ENCODE measurements at regions not wholly inside any gene's neighbourhood (a gene's known extent, or its start where the extent isn't known, plus 50 kb on each side); places are given as distances from the start of the nearest gene placed in this dataset.

GRCh38 chr14:34224221-34224620, 237.8 kb downstream of the SPTSSA start:
- H3K4me1 ChIP-seq = no peaks in the 10 kb centered on the region
- H3K27me3 ChIP-seq = no peaks in the 10 kb centered on the region
- H3K36me3 ChIP-seq = no peaks in the 10 kb centered on the region
- no peak overlapping the region for H3K4me3 ChIP-seq
- TF ChIP-seq POLR2A (IDR thresholded peaks at IDR 0.05) = no peak
- TF ChIP-seq, protein P1, sequence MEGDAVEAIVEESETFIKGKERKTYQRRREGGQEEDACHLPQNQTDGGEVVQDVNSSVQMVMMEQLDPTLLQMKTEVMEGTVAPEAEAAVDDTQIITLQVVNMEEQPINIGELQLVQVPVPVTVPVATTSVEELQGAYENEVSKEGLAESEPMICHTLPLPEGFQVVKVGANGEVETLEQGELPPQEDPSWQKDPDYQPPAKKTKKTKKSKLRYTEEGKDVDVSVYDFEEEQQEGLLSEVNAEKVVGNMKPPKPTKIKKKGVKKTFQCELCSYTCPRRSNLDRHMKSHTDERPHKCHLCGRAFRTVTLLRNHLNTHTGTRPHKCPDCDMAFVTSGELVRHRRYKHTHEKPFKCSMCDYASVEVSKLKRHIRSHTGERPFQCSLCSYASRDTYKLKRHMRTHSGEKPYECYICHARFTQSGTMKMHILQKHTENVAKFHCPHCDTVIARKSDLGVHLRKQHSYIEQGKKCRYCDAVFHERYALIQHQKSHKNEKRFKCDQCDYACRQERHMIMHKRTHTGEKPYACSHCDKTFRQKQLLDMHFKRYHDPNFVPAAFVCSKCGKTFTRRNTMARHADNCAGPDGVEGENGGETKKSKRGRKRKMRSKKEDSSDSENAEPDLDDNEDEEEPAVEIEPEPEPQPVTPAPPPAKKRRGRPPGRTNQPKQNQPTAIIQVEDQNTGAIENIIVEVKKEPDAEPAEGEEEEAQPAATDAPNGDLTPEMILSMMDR (IDR thresholded peaks at IDR 0.05) = no peak
- no peak overlapping the region for H3K27ac ChIP-seq
- no peaks in the 10 kb centered on the region for H3K9me3 ChIP-seq
- DNase-seq = no peak

GRCh38 chr14:34223373-34224148, 238.5 kb downstream of the SPTSSA start:
- no peaks in the 10 kb centered on the region for H3K36me3 ChIP-seq
- H3K27me3 ChIP-seq = no peaks in the 10 kb centered on the region
- no peaks in the 10 kb centered on the region for H3K4me1 ChIP-seq
- DNase-seq = no peak
- TF ChIP-seq, protein P1 (IDR thresholded peaks at IDR 0.05) = no peak
- no peak for TF ChIP-seq POLR2A (IDR thresholded peaks at IDR 0.05)
- no peaks in the 10 kb centered on the region for H3K9me3 ChIP-seq
- H3K27ac ChIP-seq = no peak overlapping the region
- H3K4me3 ChIP-seq = no peak overlapping the region

DNA sequence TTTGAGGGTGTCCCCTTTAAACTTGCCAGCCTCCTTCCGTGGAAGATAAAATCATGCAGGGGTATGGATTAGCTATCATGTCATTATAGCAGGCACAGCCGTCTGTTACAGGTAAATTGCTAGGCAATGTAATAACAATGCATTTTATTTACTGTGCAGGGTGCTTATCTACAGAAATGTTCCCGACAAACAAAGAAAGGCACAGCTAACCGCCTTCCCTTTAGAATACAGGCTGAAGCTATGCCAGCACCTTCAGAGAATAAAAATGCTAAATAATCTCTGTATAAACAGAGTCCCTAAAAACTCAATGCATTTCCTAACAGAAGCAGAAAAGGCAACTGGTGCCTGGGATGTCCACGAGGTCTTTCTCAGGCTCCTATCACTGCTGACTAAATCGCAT, 239.2 kb downstream of the SPTSSA start:
- Histone ChIP-seq H3K4me3 (no peak overlapping the region), H3K27ac (no peak overlapping the region)
- no peak for DNase-seq

DNA sequence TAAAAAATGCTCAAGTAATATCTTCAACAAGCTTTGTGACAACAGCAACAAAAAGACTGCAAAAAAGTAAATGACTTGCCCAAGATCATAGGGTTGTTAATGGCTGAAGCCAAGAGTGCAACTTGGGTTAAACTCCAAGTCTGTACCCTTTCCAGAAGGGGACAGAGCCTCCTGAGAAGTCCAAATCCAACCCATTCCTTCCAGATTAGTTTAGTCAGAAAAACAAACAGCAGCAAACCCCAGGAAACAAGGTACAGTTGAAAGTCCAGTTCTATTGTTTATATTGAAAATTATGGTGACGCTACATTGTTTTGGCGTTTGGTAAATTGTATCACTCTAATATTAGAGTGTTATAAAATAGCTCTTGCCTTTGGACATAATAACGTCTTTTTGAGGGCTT, 239.9 kb downstream of the SPTSSA start:
- H3K27ac ChIP-seq = no peak overlapping the region
- H3K27me3 ChIP-seq = no peaks in the 10 kb centered on the region
- no peaks in the 10 kb centered on the region for H3K36me3 ChIP-seq
- H3K4me3 ChIP-seq = no peak overlapping the region
- H3K4me1 ChIP-seq = no peaks in the 10 kb centered on the region
- DNase-seq = no peak
- no peaks in the 10 kb centered on the region for H3K9me3 ChIP-seq
- TF ChIP-seq, protein P1 (IDR thresholded peaks at IDR 0.05) = no peak
- TF ChIP-seq POLR2A (IDR thresholded peaks at IDR 0.05) = no peak

More for the DNA sequence above, 239.2 kb downstream of the SPTSSA start:
- no peaks in the 10 kb centered on the region for H3K4me1 ChIP-seq
- no peaks in the 10 kb centered on the region for H3K27me3 ChIP-seq
- TF ChIP-seq, protein P1 (IDR thresholded peaks at IDR 0.05) = no peak
- no peak for TF ChIP-seq POLR2A (IDR thresholded peaks at IDR 0.05)
- H3K36me3 ChIP-seq = no peaks in the 10 kb centered on the region
- H3K9me3 ChIP-seq = no peaks in the 10 kb centered on the region

DNA sequence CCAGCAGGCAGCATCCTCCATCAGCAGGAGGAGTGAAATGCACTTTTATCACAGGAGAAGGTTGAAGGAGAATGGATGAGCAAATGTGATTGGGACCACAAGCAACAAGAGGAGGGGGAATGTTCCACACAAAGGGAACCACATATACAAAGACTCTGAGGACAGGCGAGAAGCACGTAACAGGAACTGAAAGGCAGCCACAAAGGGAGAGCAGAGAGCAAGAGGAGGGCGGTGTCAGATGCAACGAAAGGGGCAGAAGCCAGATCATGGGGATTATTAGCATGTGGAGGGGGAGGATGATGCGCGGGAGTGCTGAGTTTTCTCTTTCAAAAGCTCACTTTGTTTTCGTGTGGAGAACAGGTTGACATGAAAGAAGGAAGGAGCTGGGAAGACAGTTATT, 241.1 kb downstream of the SPTSSA start:
- Histone ChIP-seq H3K27ac (no peak overlapping the region), H3K4me1 (no peaks in the 10 kb centered on the region), H3K36me3 (no peaks in the 10 kb centered on the region), H3K27me3 (no peaks in the 10 kb centered on the region), H3K4me3 (no peak overlapping the region), H3K9me3 (no peaks in the 10 kb centered on the region)
- DNase-seq = no peak
- no peak for TF ChIP-seq POLR2A (IDR thresholded peaks at IDR 0.05)

DNA sequence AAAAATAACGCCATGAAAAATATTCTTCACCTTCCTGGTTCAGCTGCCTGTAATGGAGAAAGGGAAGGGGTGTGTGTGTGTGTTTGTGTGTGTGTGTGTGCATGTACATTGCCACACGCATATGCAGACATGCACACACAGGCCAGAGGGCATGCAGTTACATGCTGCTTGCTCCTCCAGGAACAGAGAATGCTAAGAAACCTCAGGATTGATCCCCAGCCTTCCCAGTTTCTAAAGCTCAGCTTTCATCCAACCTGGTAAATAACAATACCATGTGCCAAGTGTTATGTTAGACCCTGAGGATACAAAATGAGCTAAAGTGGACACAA, 241.7 kb downstream of the SPTSSA start:
- no peaks in the 10 kb centered on the region for H3K9me3 ChIP-seq
- H3K27me3 ChIP-seq = no peaks in the 10 kb centered on the region
- no peak for TF ChIP-seq POLR2A (IDR thresholded peaks at IDR 0.05)
- TF ChIP-seq, protein P1 (IDR thresholded peaks at IDR 0.05) = no peak
- no peaks in the 10 kb centered on the region for H3K36me3 ChIP-seq
- DNase-seq = no peak
- no peak overlapping the region for H3K4me3 ChIP-seq
- no peak overlapping the region for H3K27ac ChIP-seq
- no peaks in the 10 kb centered on the region for H3K4me1 ChIP-seq

All from Peyer's patch (tissue), 4 donors.